ENCODE measurements at regions not wholly inside any gene's neighbourhood (a gene's known extent, or its start where the extent isn't known, plus 50 kb on each side); places are given as distances from the start of the nearest gene placed in this dataset.

GRCh38 chr2:66233981-66234380, 200.9 kb upstream of the MEIS1 start:
- TF ChIP-seq CTCF (IDR thresholded peaks at IDR 0.05) (no peak), FOXJ3 (CRISPR knock-in tag; IDR thresholded peaks at IDR 0.05; ENCODE audit: borderline replicate concordance) (no peak), JUN (CRISPR knock-in tag; IDR thresholded peaks at IDR 0.05) (no peak), RORB (CRISPR knock-in tag; IDR thresholded peaks at IDR 0.05) (no peak), MAX (CRISPR knock-in tag; IDR thresholded peaks at IDR 0.05) (no peak), PREB (CRISPR knock-in tag; IDR thresholded peaks at IDR 0.05; ENCODE audit: borderline replicate concordance) (no peak), ZNF121 (CRISPR knock-in tag; IDR thresholded peaks at IDR 0.05) (no peak), FOXP1 (CRISPR knock-in tag; IDR thresholded peaks at IDR 0.05; ENCODE audit: borderline replicate concordance) (no peak), HMGXB4 (CRISPR knock-in tag; IDR thresholded peaks at IDR 0.05) (no peak), USF2 (CRISPR knock-in tag; IDR thresholded peaks at IDR 0.05) (no peak), CDX4 (CRISPR knock-in tag; IDR thresholded peaks at IDR 0.05; ENCODE audit: borderline replicate concordance) (no peak), STAT6 (CRISPR knock-in tag; conservative IDR thresholded peaks at IDR 0.05; ENCODE audit: low read depth) (no peak)

Data from WTC11 (cell line).